Karpas-422 (cell line): ENCODE measurements at regions not wholly inside any gene's neighbourhood (a gene's known extent, or its start where the extent isn't known, plus 50 kb on each side); places are given as distances from the start of the nearest gene placed in this dataset.

Source experiments
- DNase-seq: peaks from one replicate; pipeline ENCODE4 v3.0.0-alpha.2; 2015
- H2AFZ ChIP-seq: fragments of 200-600 bp; sonication (generic); 2 replicates; pipeline ENCODE4 v1.6.1; 2014; ENCODE audit warnings: antibody characterized with exemption, low read length, mixed read lengths
- H3K27ac ChIP-seq: fragments of 200-600 bp; sonication (generic); 2 replicates; pipeline ENCODE4 v1.5.1; 2014; ENCODE audit warnings: mild to moderate bottlenecking, low read length, moderate library complexity
- H3K27me3 ChIP-seq: fragments of 200-600 bp; sonication (generic); 2 replicates; pipeline ENCODE4 v1.6.1; 2014; ENCODE audit warnings: low read length, mixed read lengths
- H3K36me3 ChIP-seq: fragments of 200-600 bp; sonication (generic); 2 replicates; pipeline ENCODE4 v1.6.1; 2014; ENCODE audit warnings: low read length, mixed read lengths; ENCODE audit not compliant: insufficient read depth
- H3K4me1 ChIP-seq: fragments of 200-600 bp; sonication (generic); 2 replicates; pipeline ENCODE4 v1.6.1; 2014; ENCODE audit warnings: mild to moderate bottlenecking, low read length, mixed read lengths
- H3K4me2 ChIP-seq: fragments of 200-600 bp; sonication (generic); 2 replicates; pipeline ENCODE4 v1.6.1; 2014; ENCODE audit warnings: low read length, low read depth, mild to moderate bottlenecking; ENCODE audit not compliant: poor library complexity, severe bottlenecking
- H3K4me3 ChIP-seq: fragments of 200-600 bp; sonication (generic); 2 replicates; pipeline ENCODE4 v1.5.1; 2014; ENCODE audit warnings: mild to moderate bottlenecking, antibody characterized with exemption, low read length, mixed read lengths
- H3K79me2 ChIP-seq: fragments of 200-600 bp; sonication (generic); 2 replicates; pipeline ENCODE4 v1.6.1; 2014; ENCODE audit warnings: mild to moderate bottlenecking, low read length, mixed read lengths
- H3K9ac ChIP-seq: fragments of 200-600 bp; sonication (generic); 2 replicates; pipeline ENCODE4 v1.6.0; 2014; ENCODE audit warnings: low read length
- H3K9me2 ChIP-seq: fragments of 200-600 bp; sonication (generic), shearing (Covaris generic); replicated peaks from 2 replicates; pipeline ENCODE4 v1.6.0; 2014; ENCODE audit warnings: mild to moderate bottlenecking, low read length, moderate library complexity; ENCODE audit not compliant: insufficient read depth
- H3K9me3 ChIP-seq: fragments of 300-700, 200-600 bp; sonication (generic); 2 replicates; pipeline ENCODE4 v1.6.1; 2014; ENCODE audit warnings: low read length, mixed read lengths
- H4K20me1 ChIP-seq: fragments of 200-600 bp; sonication (generic); 2 replicates; pipeline ENCODE4 v1.6.1; 2014; ENCODE audit warnings: mild to moderate bottlenecking, antibody characterized with exemption, low read length, low read depth; ENCODE audit not compliant: insufficient read depth

DNA sequence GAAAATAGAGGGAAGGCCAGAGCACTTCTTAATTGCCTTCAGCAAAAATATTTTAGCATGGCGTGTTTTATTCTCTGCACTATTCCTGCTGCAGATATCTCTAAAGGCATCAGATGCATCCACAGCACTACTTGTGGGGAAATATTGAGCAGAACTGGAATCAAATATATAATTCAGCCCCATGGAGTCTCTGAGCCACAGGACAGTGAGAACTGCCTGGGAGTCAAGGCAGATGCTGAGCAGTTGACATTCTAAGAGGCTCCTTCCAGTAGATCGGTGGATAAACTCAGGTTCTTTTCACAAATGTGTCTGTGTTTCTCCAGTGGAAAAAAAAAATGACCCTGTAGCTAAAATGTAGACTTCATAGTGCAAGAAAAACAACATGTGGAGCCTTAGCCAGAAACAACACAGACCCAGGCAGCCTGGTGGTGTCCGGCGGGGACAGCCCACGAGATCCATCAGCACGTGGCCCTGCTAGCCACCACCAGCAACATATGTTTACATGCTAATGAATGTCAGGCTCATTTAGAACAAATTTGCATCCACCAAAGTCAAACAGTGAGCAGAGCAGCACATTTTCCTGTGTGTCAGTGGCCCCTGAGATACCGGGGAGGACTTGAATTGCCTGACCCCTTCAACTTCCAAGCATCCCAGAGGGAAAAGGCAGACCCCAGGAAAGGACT lies 123.3 kb upstream of the PFKP start:
- Histone ChIP-seq H4K20me1 (no peaks in the 10 kb centered on the region), H2AFZ (no peak overlapping the region), H3K27me3 (no peaks in the 10 kb centered on the region), H3K27ac (no peak overlapping the region), H3K79me2 (no peaks in the 10 kb centered on the region), H3K4me2 (no peak overlapping the region), H3K4me1 (peaks cover 36% of the 10 kb centered on the region), H3K9me2 (no peaks in the 10 kb centered on the region), H3K4me3 (no peak overlapping the region), H3K36me3 (no peaks in the 10 kb centered on the region), H3K9ac (no peak overlapping the region), H3K9me3 (no peaks in the 10 kb centered on the region)
- no peak for DNase-seq

DNA sequence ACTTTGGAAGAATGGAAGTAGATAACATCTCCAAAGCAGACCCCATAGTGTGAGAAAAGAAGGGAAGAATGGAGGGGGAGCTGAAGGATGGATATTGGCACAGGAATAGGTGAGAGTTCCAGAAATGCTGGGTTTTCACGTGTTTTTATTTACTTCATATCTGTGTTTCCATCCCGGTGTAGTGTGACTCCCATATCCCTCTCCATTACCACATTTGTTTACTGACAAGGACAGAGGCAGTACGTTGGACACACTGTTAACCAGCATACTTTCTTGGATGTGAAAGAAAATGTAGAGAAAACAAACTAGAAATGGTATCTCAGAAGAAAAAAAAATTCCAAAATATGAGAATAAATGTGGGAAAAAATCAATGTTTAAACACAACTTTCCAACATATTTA lies 124.4 kb upstream of the PFKP start:
- no peak overlapping the region for H3K9ac ChIP-seq
- peaks cover 24% of the 10 kb centered on the region for H3K4me1 ChIP-seq
- H3K4me2 ChIP-seq: no peak overlapping the region
- DNase-seq: no peak
- no peaks in the 10 kb centered on the region for H3K9me3 ChIP-seq
- no peak overlapping the region for H2AFZ ChIP-seq
- H3K79me2 ChIP-seq: no peaks in the 10 kb centered on the region
- H3K27ac ChIP-seq: no peak overlapping the region
- H3K36me3 ChIP-seq: no peaks in the 10 kb centered on the region
- H3K9me2 ChIP-seq: no peaks in the 10 kb centered on the region
- H3K27me3 ChIP-seq: no peaks in the 10 kb centered on the region
- no peak overlapping the region for H3K4me3 ChIP-seq
- no peaks in the 10 kb centered on the region for H4K20me1 ChIP-seq

DNA sequence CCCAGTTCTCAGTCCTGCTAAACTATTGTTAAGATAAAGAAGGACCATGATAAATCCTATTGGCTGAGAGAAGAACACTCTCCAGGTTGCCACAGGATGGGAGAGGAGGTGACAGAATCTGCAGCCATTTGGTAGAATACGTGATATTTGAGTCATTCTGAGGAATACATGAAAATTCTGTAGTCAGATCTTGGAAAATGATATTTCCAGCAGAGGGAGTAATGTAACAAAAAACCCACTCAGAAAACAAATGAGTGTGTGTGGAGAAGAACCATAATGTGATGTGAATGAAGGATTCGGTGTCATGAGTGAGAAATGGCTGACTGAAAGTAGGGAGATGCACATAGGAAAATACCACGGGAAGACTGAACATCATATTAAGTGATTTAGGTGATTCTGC lies 128.5 kb upstream of the PFKP start:
- no peaks in the 10 kb centered on the region for H3K9me3 ChIP-seq
- H3K27me3 ChIP-seq: no peaks in the 10 kb centered on the region
- H3K4me3 ChIP-seq: no peak overlapping the region
- H3K9me2 ChIP-seq: no peaks in the 10 kb centered on the region
- no peaks in the 10 kb centered on the region for H4K20me1 ChIP-seq
- H3K36me3 ChIP-seq: no peaks in the 10 kb centered on the region
- no peak overlapping the region for H3K27ac ChIP-seq
- H3K4me2 ChIP-seq: no peak overlapping the region
- H3K9ac ChIP-seq: no peak overlapping the region
- H3K79me2 ChIP-seq: no peaks in the 10 kb centered on the region
- H2AFZ ChIP-seq: no peak overlapping the region
- peaks cover 13% of the 10 kb centered on the region for H3K4me1 ChIP-seq
- no peak for DNase-seq

DNA sequence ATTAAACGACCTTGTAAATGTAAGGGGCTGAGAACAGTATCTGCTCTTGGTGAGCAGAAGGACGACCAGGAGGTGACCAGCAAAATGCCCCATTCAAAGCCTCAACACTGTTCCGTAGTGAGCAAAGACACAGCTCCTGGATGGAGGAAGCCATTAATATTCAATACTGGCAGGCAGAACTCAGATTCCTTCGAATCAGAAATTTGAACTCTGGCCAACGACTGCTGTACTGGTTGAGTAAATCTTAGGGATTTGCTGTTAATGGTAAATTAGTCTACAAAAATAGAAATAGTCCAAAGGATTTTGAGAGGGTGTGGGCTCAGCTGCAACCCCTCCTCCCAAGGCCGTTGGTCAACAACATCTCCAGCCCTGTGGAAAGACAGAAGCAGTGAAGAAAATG lies 130.5 kb upstream of the PFKP start:
- H3K9me2 ChIP-seq: no peaks in the 10 kb centered on the region
- H3K9me3 ChIP-seq: no peaks in the 10 kb centered on the region
- no peak overlapping the region for H3K4me2 ChIP-seq
- no peaks in the 10 kb centered on the region for H3K36me3 ChIP-seq
- no peak overlapping the region for H2AFZ ChIP-seq
- H3K79me2 ChIP-seq: no peaks in the 10 kb centered on the region
- H4K20me1 ChIP-seq: no peaks in the 10 kb centered on the region
- DNase-seq: no peak
- H3K4me1 ChIP-seq: peaks cover 17% of the 10 kb centered on the region
- no peak overlapping the region for H3K27ac ChIP-seq
- H3K4me3 ChIP-seq: no peak overlapping the region
- no peaks in the 10 kb centered on the region for H3K27me3 ChIP-seq
- no peak overlapping the region for H3K9ac ChIP-seq

DNA sequence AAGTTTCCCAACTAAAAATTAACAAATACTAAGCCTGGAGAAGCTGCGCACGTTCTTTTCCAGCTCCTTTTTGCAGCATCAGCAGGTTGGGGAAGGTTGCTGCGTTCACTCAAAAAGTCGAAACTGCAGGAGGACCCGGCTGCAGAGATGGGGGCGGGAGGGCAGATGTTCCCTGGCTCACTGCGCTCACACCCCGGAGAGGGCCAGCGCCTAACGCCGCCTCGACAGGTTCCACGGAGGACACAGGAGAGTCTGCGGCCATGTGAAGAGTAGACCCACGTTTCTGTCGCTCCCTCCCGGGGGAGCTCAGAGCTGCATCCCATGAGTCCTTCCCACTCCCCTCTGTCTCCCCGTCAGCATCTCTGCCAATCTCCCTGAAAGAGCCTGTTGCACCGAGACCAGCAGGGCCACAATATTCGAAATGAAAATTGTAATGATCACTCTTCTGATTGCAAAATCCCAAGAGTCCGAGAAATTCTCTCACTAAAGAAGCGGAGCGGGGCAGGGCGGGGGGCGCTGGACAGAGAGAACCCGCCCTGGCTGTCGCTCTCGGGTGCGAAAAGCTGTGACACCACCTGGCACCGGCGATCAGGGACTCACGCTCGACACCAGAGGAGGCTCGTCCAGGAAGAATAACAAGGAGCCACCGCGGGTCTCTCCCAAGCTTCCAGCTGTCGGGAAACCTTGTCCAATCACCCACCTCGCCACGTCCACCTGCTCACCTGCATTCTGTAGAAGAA lies 131.5 kb upstream of the PFKP start:
- Histone ChIP-seq H4K20me1 (no peaks in the 10 kb centered on the region), H3K4me1 (peaks cover 17% of the 10 kb centered on the region), H3K9me2 (no peaks in the 10 kb centered on the region), H2AFZ (no peak overlapping the region), H3K27ac (no peak overlapping the region), H3K9me3 (no peaks in the 10 kb centered on the region), H3K36me3 (no peaks in the 10 kb centered on the region), H3K4me3 (no peak overlapping the region), H3K4me2 (no peak overlapping the region), H3K9ac (no peak overlapping the region), H3K27me3 (no peaks in the 10 kb centered on the region), H3K79me2 (no peaks in the 10 kb centered on the region)
- no peak for DNase-seq

DNA sequence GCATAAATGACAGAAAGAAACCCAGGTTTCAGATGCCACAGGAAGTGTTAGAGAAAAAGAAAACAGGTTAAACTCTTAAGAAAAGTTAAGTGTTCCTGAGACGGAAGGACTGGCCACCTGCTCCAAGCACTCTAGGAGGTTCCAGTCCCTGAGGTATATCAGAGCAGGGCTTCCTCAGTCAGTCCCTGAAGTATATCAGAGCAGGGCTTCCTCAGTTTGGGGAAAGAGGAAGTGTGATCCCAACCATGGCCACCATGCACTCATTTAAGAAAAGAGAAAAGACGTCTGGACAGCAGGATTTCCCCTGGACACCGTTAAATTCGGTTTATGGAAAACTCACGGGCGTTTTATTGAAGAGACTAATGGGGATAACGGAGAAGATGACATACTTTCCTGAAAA lies 133.4 kb upstream of the PFKP start:
- Histone ChIP-seq H3K9ac (no peak overlapping the region), H3K4me1 (peaks cover 10% of the 10 kb centered on the region), H3K79me2 (no peaks in the 10 kb centered on the region), H3K4me2 (no peak overlapping the region), H4K20me1 (no peaks in the 10 kb centered on the region), H3K9me3 (no peaks in the 10 kb centered on the region), H3K36me3 (no peaks in the 10 kb centered on the region), H3K27ac (no peak overlapping the region), H3K27me3 (no peaks in the 10 kb centered on the region), H2AFZ (no peak overlapping the region), H3K9me2 (no peaks in the 10 kb centered on the region), H3K4me3 (no peak overlapping the region)
- DNase-seq: no peak

DNA sequence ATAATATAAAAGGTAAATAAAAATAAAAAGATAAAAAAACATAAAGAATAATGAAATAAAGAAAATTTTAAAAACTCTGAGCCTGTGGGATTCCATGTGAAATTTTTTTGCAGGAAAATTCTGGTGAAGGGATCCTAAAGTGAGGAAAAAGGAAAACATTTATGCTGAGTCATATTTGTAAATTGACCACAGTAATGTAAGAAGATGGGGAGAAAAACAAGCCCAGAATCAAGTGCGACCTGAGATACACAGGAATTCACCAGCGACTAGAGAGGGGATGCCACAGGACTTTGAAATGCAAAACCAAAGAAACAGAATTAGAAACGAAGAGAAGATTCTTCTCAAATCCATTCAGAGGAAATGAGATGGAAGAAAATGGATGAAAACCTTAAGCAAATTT lies 133.8 kb upstream of the PFKP start:
- Histone ChIP-seq H3K27ac (no peak overlapping the region), H3K79me2 (no peaks in the 10 kb centered on the region), H2AFZ (no peak overlapping the region), H3K4me1 (peaks cover 14% of the 10 kb centered on the region), H3K4me2 (no peak overlapping the region), H3K9me3 (no peaks in the 10 kb centered on the region), H3K36me3 (no peaks in the 10 kb centered on the region), H3K4me3 (no peak overlapping the region), H3K9me2 (no peaks in the 10 kb centered on the region), H4K20me1 (no peaks in the 10 kb centered on the region), H3K27me3 (no peaks in the 10 kb centered on the region), H3K9ac (no peak overlapping the region)
- DNase-seq: no peak

DNA sequence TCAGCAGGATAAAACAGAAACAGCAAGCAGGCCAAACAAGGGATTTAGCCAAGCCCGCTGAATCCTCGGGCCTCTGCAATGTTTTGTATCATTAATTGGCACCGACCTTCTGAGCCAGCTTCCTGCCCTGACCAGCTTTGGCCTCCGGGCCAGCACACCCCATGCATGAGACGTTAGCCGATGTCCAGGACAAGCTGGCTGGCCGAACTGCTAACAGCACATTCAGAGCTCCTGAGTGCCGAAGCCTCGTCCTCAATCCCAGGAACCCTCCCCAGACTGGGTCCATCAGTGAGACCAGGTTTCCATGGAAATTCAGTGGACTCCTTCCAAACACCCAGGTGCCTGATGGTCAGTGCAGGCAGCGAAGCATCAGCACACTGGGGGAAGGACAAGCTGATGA lies 134.3 kb upstream of the PFKP start:
- H2AFZ ChIP-seq: no peak overlapping the region
- no peak overlapping the region for H3K4me2 ChIP-seq

More for the DNA sequence above, 134.3 kb upstream of the PFKP start:
- no peak overlapping the region for H3K4me3 ChIP-seq
- H3K9ac ChIP-seq: no peak overlapping the region
- no peaks in the 10 kb centered on the region for H3K9me3 ChIP-seq
- no peak overlapping the region for H3K27ac ChIP-seq
- no peaks in the 10 kb centered on the region for H3K36me3 ChIP-seq
- peaks cover 18% of the 10 kb centered on the region for H3K4me1 ChIP-seq
- H3K79me2 ChIP-seq: no peaks in the 10 kb centered on the region
- H3K27me3 ChIP-seq: no peaks in the 10 kb centered on the region
- DNase-seq: no peak
- H4K20me1 ChIP-seq: no peaks in the 10 kb centered on the region
- H3K9me2 ChIP-seq: no peaks in the 10 kb centered on the region
